ENCODE measurements at regions not wholly inside any gene's neighbourhood (a gene's known extent, or its start where the extent isn't known, plus 50 kb on each side); places are given as distances from the start of the nearest gene placed in this dataset.

DNA sequence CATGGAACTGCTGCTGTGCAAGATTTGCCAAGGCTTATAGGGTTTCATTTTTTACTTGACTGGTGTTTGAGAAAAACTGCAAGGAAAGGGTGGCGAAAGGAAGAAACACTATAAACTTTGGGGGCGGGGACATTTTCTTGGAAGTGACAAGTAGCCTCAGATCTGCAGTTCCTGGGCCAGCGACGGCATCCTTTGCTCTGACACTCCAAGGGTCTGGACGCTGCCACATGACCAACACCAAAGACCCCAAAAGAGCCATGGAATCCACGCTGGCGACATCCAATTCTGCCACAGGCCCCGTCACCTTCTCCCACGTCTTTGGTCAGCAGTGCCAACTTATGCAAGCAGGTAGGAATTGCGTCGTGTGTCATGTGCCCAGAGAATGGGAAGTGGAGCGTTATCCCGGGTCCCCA lies 193.4 kb downstream of the PRDM2 start:
- H3K4me1 ChIP-seq: peaks cover 0 to 12% (median 5%) of the 10 kb centered on the region in 10 experiments; a peak in 5 of 20 replicates
- H3K27ac ChIP-seq: no peak overlapping the region
- peaks cover 31 to 46% (median 39%) of the 10 kb centered on the region in 11 experiments for H3K27me3 ChIP-seq
- H3K4me3 ChIP-seq: peak overlapping the region; percentile 39 to 65 (median 52); a peak in 19 of 20 replicates
- H3K9me3 ChIP-seq (replicated peaks in 1 of 11): peaks cover 16 to 27% (median 19%) of the 10 kb centered on the region in 11 experiments
- H3K36me3 ChIP-seq: no peaks in the 10 kb centered on the region
- H3K9ac ChIP-seq: 0 out of 22 replicates have a peak overlapping the region, but pooled peaks of 3 of the 11 experiments have one; percentile 11 to 35 (median 26)
- H4K20me1 ChIP-seq: no peaks in the 10 kb centered on the region; a peak in 1 of 22 replicates
- no peak for TF ChIP-seq Cebpa-rat (IDR thresholded peaks at IDR 0.05)
- H3K4me2 ChIP-seq: peak overlapping the region; percentile 70 to 87 (median 76); a peak in 21 of 22 replicates

- H4K20me1 ChIP-seq: no peaks in the 10 kb centered on the region; a peak in 1 of 22 replicates
- H3K27ac ChIP-seq: no peak overlapping the region
- peaks cover 0 to 3% (median 0%) of the 10 kb centered on the region in 11 experiments; a peak in 4 of 22 replicates for H3K9me3 ChIP-seq (replicated peaks in 1 of 11)
- peaks cover 22 to 28% (median 26%) of the 10 kb centered on the region in 11 experiments for H3K27me3 ChIP-seq
- no peaks in the 10 kb centered on the region for H3K36me3 ChIP-seq
- H3K9ac ChIP-seq: no peak overlapping the region
- peaks cover 0 to 12% (median 5%) of the 10 kb centered on the region in 10 experiments; a peak in 5 of 20 replicates for H3K4me1 ChIP-seq
- H3K4me2 ChIP-seq: no peak overlapping the region
- no peak overlapping the region for H3K4me3 ChIP-seq
- TF ChIP-seq Cebpa-rat (IDR thresholded peaks at IDR 0.05): no peak
Measured at GRCh38 chr1:13896932-13897331, 196.9 kb downstream of the PRDM2 start.

DNA sequence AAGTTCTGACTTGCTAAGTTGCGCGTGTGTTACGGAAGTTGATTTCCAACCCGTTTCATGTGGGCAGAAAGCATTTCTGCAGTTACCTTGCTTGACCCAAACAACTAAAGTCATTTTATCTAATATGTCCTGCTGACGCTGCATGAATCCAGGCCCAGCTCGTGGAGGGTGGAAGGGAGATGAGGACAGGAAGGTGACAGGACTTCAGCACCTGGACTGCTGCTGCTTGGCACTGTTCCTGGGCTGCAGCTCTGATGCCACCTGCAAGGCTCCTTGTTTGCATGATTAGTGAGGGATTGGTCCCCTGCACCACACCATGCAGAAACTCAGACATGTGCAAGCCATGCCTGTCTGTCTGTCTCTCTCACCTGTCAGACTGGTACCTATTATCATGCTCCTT lies 198.4 kb downstream of the PRDM2 start:
- no peak overlapping the region for H3K9ac ChIP-seq
- 0 out of 20 replicates have a peak, but pooled peaks cover 0 to 2% (median 0%) of the 10 kb centered on the region in 10 experiments for H3K4me1 ChIP-seq
- peaks cover 7 to 13% (median 11%) of the 10 kb centered on the region in 11 experiments for H3K27me3 ChIP-seq
- H4K20me1 ChIP-seq: no peaks in the 10 kb centered on the region; a peak in 1 of 22 replicates
- no peaks in the 10 kb centered on the region for H3K36me3 ChIP-seq
- no peak overlapping the region for H3K4me2 ChIP-seq
- no peak for TF ChIP-seq Cebpa-rat (IDR thresholded peaks at IDR 0.05)
- H3K4me3 ChIP-seq: no peak overlapping the region
- H3K27ac ChIP-seq: no peak overlapping the region
- peaks cover 0 to 2% (median 0%) of the 10 kb centered on the region in 11 experiments; a peak in 2 of 22 replicates for H3K9me3 ChIP-seq (replicated peaks in 1 of 11)

DNA sequence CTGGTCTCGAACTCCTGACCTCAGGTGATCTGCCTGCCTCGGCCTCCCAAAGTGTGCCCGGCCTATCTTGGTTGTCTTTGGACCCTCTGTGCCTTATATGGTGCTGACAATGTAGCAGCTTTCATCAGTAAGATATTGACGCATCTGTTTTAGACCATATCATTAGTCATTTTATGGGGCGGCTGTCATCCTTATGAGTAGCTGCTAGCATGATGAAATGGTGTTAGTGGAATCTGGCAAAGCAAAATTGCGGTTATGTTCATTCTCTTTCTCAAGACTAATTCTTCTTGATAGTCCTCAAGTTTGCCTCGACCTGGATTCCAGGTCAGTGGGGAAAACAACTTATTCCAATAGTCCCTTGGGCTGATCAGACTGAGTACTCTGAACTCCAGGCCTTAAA lies 199.9 kb downstream of the PRDM2 start:
- H3K4me1 ChIP-seq: no peaks in the 10 kb centered on the region
- no peak overlapping the region for H3K4me3 ChIP-seq
- H4K20me1 ChIP-seq: no peaks in the 10 kb centered on the region; a peak in 1 of 22 replicates
- no peak for TF ChIP-seq Cebpa-rat (IDR thresholded peaks at IDR 0.05)
- no peak overlapping the region for H3K9ac ChIP-seq
- no peaks in the 10 kb centered on the region; a peak in 2 of 22 replicates for H3K27me3 ChIP-seq
- H3K4me2 ChIP-seq: no peak overlapping the region
- peaks cover 12 to 16% (median 13%) of the 10 kb centered on the region in 11 experiments; a peak in 20 of 22 replicates for H3K9me3 ChIP-seq (replicated peaks in 1 of 11)
- H3K27ac ChIP-seq: no peak overlapping the region
- no peaks in the 10 kb centered on the region for H3K36me3 ChIP-seq

- Histone ChIP-seq H3K4me1 (no peaks in the 10 kb centered on the region), H4K20me1 (no peaks in the 10 kb centered on the region; a peak in 1 of 22 replicates), H3K36me3 (no peaks in the 10 kb centered on the region), H3K4me3 (no peak overlapping the region), H3K4me2 (no peak overlapping the region), H3K27me3 (no peaks in the 10 kb centered on the region; a peak in 1 of 22 replicates), H3K27ac (no peak overlapping the region), H3K9me3 (replicated peaks in 1 of 11) (peaks cover 12 to 23% (median 18%) of the 10 kb centered on the region in 11 experiments; a peak in 20 of 22 replicates), H3K9ac (no peak overlapping the region)
- no peak for TF ChIP-seq Cebpa-rat (IDR thresholded peaks at IDR 0.05)
Measured at GRCh38 chr1:13900583-13900982, 200.6 kb downstream of the PRDM2 start.

DNA sequence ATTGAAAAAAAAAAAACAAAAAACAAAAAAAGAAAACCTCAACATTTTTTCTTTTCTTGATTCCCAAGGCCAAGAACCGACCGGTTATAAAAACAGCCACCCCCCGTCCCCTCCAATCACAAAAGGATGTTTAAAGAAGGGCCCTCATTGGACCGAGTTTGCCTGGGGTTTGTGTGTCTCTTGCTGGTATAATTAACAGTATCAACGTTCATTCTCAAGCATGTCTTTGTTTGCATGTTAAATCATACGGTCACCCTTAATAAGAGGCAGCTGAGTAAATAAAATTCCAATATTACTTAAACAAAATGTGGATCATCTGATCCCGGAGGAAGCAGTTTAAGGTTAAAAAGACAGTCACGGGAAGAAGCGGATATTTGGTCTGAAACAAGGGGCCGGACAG lies 201.1 kb downstream of the PRDM2 start:
- Histone ChIP-seq H3K9ac (no peak overlapping the region), H3K9me3 (replicated peaks in 1 of 11) (peaks cover 12 to 23% (median 18%) of the 10 kb centered on the region in 11 experiments; a peak in 20 of 22 replicates), H3K27ac (no peak overlapping the region), H3K36me3 (no peaks in the 10 kb centered on the region), H3K4me2 (no peak overlapping the region), H3K4me1 (no peaks in the 10 kb centered on the region), H4K20me1 (no peaks in the 10 kb centered on the region; a peak in 1 of 22 replicates), H3K27me3 (no peaks in the 10 kb centered on the region), H3K4me3 (no peak overlapping the region)
- no peak for TF ChIP-seq Cebpa-rat (IDR thresholded peaks at IDR 0.05)

- no peaks in the 10 kb centered on the region for H3K4me1 ChIP-seq
- no peak overlapping the region for H3K4me2 ChIP-seq
- no peak overlapping the region for H3K4me3 ChIP-seq
- no peaks in the 10 kb centered on the region for H3K36me3 ChIP-seq
- peaks cover 12 to 23% (median 18%) of the 10 kb centered on the region in 11 experiments; a peak in 20 of 22 replicates for H3K9me3 ChIP-seq (replicated peaks in 1 of 11)
- H3K27ac ChIP-seq: no peak overlapping the region
- TF ChIP-seq Cebpa-rat (IDR thresholded peaks at IDR 0.05): no peak
- H3K9ac ChIP-seq: no peak overlapping the region
- no peaks in the 10 kb centered on the region for H3K27me3 ChIP-seq
- no peaks in the 10 kb centered on the region; a peak in 1 of 22 replicates for H4K20me1 ChIP-seq
Measured at GRCh38 chr1:13901597-13901996, 201.6 kb downstream of the PRDM2 start.

DNA sequence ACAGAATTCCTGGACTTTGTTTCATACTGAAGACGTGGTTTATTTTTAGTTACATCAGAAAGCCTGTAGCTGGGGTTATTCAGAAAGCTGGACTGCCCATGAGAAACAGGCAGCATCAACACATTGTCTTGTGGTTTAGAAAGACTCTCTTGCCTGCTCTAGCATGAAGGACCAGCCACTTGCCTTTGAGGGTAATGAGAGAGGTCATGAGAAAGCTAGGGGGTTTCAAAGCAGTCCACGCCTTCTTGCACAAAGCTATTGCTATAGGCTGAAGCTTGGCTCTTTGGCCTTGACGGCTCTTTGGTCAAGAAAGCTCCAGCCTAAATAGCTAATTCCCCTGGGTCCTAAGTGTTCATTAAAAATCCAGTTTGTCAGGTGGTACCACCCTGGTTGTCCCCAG lies 208.1 kb downstream of the PRDM2 start:
- no peaks in the 10 kb centered on the region for H3K27me3 ChIP-seq
- H3K36me3 ChIP-seq: no peaks in the 10 kb centered on the region
- no peak for TF ChIP-seq Cebpa-rat (IDR thresholded peaks at IDR 0.05)
- no peak overlapping the region for H3K4me3 ChIP-seq
- peaks cover 12 to 23% (median 18%) of the 10 kb centered on the region in 11 experiments; a peak in 20 of 22 replicates for H3K9me3 ChIP-seq (replicated peaks in 1 of 11)
- no peak overlapping the region for H3K27ac ChIP-seq
- peak overlapping the region in 8 of 11 experiments; percentile 23 to 61 (median 36); a peak in 14 of 22 replicates for H3K4me2 ChIP-seq
- peaks cover 0 to 20% (median 10%) of the 10 kb centered on the region in 10 experiments; a peak in 12 of 20 replicates for H3K4me1 ChIP-seq
- no peak overlapping the region for H3K9ac ChIP-seq
- no peaks in the 10 kb centered on the region for H4K20me1 ChIP-seq

DNA sequence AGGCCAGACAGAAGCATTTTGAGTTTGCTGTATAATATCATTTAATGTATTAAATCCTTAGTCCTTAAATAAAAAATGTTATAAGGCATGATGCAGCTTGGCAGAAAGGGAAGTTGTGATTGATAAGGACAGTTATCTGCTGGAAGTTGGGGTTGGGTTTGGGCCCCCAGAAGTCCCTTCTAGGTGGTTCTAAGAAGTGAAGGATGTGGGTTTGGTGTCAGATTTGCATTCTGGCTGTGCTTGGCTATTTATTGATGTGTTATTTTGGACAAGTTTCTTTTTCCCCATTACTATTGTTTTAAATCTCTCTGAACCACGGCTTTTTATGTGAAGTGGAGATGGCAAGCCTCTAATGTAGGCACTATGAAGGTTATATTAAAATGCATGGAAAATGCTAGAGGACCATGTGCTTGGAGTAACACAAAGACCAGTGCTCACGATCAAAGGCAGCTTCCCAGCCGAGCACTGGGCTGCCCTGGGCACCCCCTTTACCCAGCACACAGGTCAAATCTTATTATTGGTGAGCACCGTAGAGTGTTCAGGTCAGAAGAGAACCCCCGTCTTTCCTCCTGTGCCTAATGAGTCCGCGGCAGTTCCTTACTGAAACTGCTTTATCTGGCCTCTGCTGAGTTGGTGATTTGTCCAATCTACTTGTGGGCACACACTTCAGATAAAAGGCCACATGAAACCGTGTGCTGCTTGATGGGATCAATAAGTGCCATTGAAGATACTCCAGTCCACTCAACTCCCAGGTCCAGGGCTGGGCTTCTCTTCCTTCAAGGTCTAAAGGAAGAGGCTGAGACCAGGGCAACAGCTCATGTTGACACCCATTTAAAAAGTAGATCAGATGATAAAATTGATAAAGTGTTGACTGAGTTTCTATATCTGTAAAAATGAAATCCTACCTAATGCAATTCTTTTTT lies 212.0 kb downstream of the PRDM2 start:
- TF ChIP-seq Cebpa-rat (IDR thresholded peaks at IDR 0.05): no peak
- Histone ChIP-seq H3K27ac (no peak overlapping the region), H3K9me3 (replicated peaks in 1 of 11) (no peaks in the 10 kb centered on the region; a peak in 1 of 22 replicates), H4K20me1 (no peaks in the 10 kb centered on the region), H3K36me3 (no peaks in the 10 kb centered on the region), H3K4me1 (peaks cover 0 to 19% (median 10%) of the 10 kb centered on the region in 10 experiments; a peak in 12 of 20 replicates), H3K4me3 (no peak overlapping the region), H3K9ac (no peak overlapping the region), H3K4me2 (peak overlapping the region in 3 of 11 experiments; percentile 4 to 32 (median 11); a peak in 3 of 22 replicates), H3K27me3 (no peaks in the 10 kb centered on the region)

All from BLaER1 treated with 17β-estradiol and CSF1 and Interleukin-3, amounts not matched to agents 10 nM and 100 nM (cell line).